CD4-positive, alpha-beta T cell (primary cell): ENCODE measurements at regions not wholly inside any gene's neighbourhood (a gene's known extent, or its start where the extent isn't known, plus 50 kb on each side); places are given as distances from the start of the nearest gene placed in this dataset.

Experiments used
- ATAC-seq: fragments of 200-7000 bp; cut with Tn5 transposase; one replicate; pipeline ENCODE4 v1.10.0; 2022; ENCODE audit warnings: mild to moderate bottlenecking; ENCODE audit not compliant: poor library complexity
- CTCF ChIA-PET: fragments of 350-600 bp; sonication (Branson Sonifier 250); formaldehyde crosslinking; loops from one replicate; lab custom pipeline; 2021; ENCODE audit warnings: antibody characterized with exemption, inconsistent platforms; lab: Charles Lee
- POLR2A ChIA-PET: fragments of 350-600 bp; sonication (Branson Sonifier 250); formaldehyde crosslinking; loops from one replicate; lab custom pipeline; 2021; ENCODE audit warnings: antibody characterized with exemption, inconsistent platforms; lab: Charles Lee
- DNase-seq, 14 experiments: peaks; one replicate each; pipeline ENCODE4 v3.0.0-alpha.2; 2013 to 2020; ENCODE audit warnings: mixed read lengths in 2 of 14
- H3K27ac ChIP-seq, 2 donors: one replicate each; pipeline versions ENCODE4 v1.5.1 to v1.7.0; 2013; ENCODE audit warnings: low read length in 2 of 2, low read depth in 1 of 2, mild to moderate bottlenecking in 1 of 2
- H3K27me3 ChIP-seq, 2 experiments: 1 replicate in 1 of 2; 2 replicates in 1 of 2; pipeline versions ENCODE4 v1.6.1 to v1.7.0; 2013; ENCODE audit warnings: low read length in 2 of 2, control low read depth in 1 of 2, mild to moderate bottlenecking in 1 of 2, moderate library complexity in 1 of 2; ENCODE audit not compliant: insufficient read depth in 2 of 2, control insufficient read depth in 1 of 2
- H3K36me3 ChIP-seq: one replicate; pipeline ENCODE4 v1.6.1; 2013; ENCODE audit warnings: low read length, control low read depth; ENCODE audit not compliant: insufficient read depth
- H3K4me1 ChIP-seq: one replicate; pipeline ENCODE4 v1.6.1; 2013; ENCODE audit warnings: low read length, control low read depth; ENCODE audit not compliant: insufficient read depth
- H3K4me3 ChIP-seq: one replicate; pipeline ENCODE4 v1.5.1; 2013; ENCODE audit warnings: mild to moderate bottlenecking, low read length, moderate library complexity
- H3K9me3 ChIP-seq, 2 experiments: 1 replicate in 1 of 2; 2 replicates in 1 of 2; pipeline versions ENCODE4 v1.6.1 to v1.7.0; 2013; ENCODE audit warnings: low read length in 2 of 2, mild to moderate bottlenecking in 2 of 2, control low read depth in 1 of 2, moderate library complexity in 1 of 2; ENCODE audit not compliant: control insufficient read depth in 1 of 2, insufficient read depth in 1 of 2
- H3K27ac Mint-ChIP-seq: one replicate; pipeline ENCODE4 v1.8.0; 2020; ENCODE audit warnings: mixed read lengths
- H3K27me3 Mint-ChIP-seq: one replicate; pipeline ENCODE4 v1.8.0; 2021; ENCODE audit warnings: mixed read lengths
- H3K36me3 Mint-ChIP-seq: one replicate; pipeline ENCODE4 v1.8.0; 2021; ENCODE audit warnings: low read depth, mixed read lengths
- H3K4me1 Mint-ChIP-seq: one replicate; pipeline ENCODE4 v1.8.0; 2021; ENCODE audit warnings: low read depth, mixed read lengths
- H3K4me3 Mint-ChIP-seq: one replicate; pipeline ENCODE4 v1.8.0; 2020; ENCODE audit warnings: mild to moderate bottlenecking, mixed read lengths
- H3K9me3 Mint-ChIP-seq: one replicate; pipeline ENCODE4 v1.8.0; 2020; ENCODE audit warnings: mixed read lengths
- intact Hi-C, 2 experiments: fragments of 100-400 bp; cut with DNase I in 1 of 2; cut with micrococcal nuclease in 1 of 2; formaldehyde crosslinking; loops; one replicate each; pipeline versions ENCODE4 v1.15.1 to v1.9.0; 2023 to 2025; cut with DNase I, micrococcal nuclease
- TF ChIP-seq, protein P1 (sequence below): fragments of 200-600 bp; IDR thresholded peaks from one replicate; pipeline ENCODE4 v1.8.0; 2022; ENCODE audit warnings: antibody characterized with exemption, mild to moderate bottlenecking

DNA sequence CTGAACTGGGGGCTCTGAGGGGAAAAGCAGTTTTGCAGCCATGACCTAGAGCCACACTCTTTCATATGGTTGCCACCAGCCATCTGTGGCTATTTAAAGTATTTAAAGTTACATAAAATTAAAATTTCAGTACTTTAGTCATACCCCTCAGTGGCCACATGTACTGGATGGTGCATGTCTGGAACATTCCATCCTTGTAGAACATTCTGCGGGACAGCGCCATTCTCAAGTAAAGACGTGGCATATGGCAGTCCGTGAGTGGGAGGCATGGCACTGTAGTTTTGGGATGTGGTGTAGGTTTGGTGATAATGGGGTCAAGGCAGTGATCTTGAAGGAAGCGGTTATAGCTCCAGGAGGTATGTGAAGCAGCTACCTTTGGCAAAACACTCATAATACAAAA is 61.4 kb upstream of the NFIL3 start:
- TF ChIP-seq, protein P1, sequence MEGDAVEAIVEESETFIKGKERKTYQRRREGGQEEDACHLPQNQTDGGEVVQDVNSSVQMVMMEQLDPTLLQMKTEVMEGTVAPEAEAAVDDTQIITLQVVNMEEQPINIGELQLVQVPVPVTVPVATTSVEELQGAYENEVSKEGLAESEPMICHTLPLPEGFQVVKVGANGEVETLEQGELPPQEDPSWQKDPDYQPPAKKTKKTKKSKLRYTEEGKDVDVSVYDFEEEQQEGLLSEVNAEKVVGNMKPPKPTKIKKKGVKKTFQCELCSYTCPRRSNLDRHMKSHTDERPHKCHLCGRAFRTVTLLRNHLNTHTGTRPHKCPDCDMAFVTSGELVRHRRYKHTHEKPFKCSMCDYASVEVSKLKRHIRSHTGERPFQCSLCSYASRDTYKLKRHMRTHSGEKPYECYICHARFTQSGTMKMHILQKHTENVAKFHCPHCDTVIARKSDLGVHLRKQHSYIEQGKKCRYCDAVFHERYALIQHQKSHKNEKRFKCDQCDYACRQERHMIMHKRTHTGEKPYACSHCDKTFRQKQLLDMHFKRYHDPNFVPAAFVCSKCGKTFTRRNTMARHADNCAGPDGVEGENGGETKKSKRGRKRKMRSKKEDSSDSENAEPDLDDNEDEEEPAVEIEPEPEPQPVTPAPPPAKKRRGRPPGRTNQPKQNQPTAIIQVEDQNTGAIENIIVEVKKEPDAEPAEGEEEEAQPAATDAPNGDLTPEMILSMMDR = no peak
- POLR2A ChIA-PET = no interaction called here
- H3K36me3 ChIP-seq = no peaks in the 10 kb centered on the region
- no peak overlapping the region for H3K27ac Mint-ChIP-seq
- no peaks in the 10 kb centered on the region for H3K36me3 Mint-ChIP-seq
- peaks cover 34% of the 10 kb centered on the region for H3K27me3 Mint-ChIP-seq
- CTCF ChIA-PET = no interaction called here
- no peak overlapping the region for H3K4me3 Mint-ChIP-seq
- no peaks in the 10 kb centered on the region for H3K4me1 Mint-ChIP-seq
- DNase-seq (no peak), ATAC-seq (no peak)
- no peaks in the 10 kb centered on the region for H3K9me3 Mint-ChIP-seq
- H3K27ac ChIP-seq = no peak overlapping the region
- intact Hi-C loops = no loop called here
- no peak overlapping the region for H3K4me3 ChIP-seq
- peaks cover 3 to 7% of the 10 kb centered on the region in 2 experiments for H3K27me3 ChIP-seq
- H3K9me3 ChIP-seq = no peaks in the 10 kb centered on the region
- no peaks in the 10 kb centered on the region for H3K4me1 ChIP-seq

DNA sequence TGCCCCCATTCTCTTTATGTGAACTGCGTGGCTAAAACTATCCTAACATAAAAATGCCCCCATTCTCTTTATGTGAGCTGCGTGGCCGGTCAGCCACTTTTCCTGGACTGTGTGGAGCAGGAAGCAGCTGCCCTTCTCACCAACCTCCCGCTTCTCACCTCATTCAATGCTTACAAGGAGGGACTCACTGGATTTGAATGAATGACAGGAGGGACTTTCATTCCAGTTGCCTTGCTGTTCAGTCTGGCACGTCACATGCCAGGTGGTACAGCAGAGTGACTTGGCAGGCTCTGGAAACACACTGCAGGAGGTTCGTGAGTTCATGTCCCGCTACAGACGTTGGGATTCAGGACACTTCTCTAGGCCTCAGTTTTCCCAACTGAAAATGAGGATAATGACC is 60.2 kb upstream of the NFIL3 start:
- CTCF ChIA-PET = no interaction called here
- POLR2A ChIA-PET = no interaction called here
- ATAC-seq = no peak

DNA sequence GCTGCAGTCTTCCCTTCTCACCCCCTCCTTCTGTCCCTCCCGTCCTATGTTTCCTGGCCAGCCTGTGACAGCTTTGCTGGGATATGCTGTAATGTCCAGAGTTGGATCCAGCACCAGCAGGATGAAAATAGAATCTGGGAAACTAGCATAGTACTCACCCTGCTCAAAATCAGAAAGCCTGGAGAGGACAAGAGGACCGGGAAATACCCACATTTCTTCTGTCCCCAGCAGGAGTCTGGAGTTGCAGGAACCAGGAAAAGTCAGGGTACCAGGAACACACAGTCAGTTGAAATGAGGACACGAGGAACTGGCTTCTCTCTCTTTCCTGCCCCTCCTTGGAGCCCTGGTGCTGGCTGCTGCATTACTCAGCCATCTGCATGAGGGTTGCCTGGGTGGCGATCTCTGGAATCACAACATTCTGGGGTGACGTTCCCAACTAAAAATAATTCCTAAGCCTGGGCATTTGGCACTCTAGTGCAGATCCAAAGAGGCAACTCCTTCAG is 59.6 kb upstream of the NFIL3 start:
- no peak for DNase-seq
- ChIA-PET CTCF (no interaction called here), POLR2A (no interaction called here)
- Mint-ChIP-seq H3K27me3 (peaks cover 30% of the 10 kb centered on the region), H3K27ac (no peak overlapping the region), H3K4me1 (no peaks in the 10 kb centered on the region), H3K4me3 (no peak overlapping the region), H3K36me3 (no peaks in the 10 kb centered on the region), H3K9me3 (no peaks in the 10 kb centered on the region)
- no peaks in the 10 kb centered on the region for H3K9me3 ChIP-seq
- TF ChIP-seq, protein P1 = no peak
- peaks cover 3 to 7% of the 10 kb centered on the region in 2 experiments for H3K27me3 ChIP-seq
- H3K4me1 ChIP-seq = no peaks in the 10 kb centered on the region
- H3K4me3 ChIP-seq = no peak overlapping the region
- ATAC-seq = no peak
- H3K36me3 ChIP-seq = no peaks in the 10 kb centered on the region
- H3K27ac ChIP-seq = no peak overlapping the region
- intact Hi-C loops = no loop called here

More for the DNA sequence above, 60.2 kb upstream of the NFIL3 start:
- Histone ChIP-seq H3K4me3 (no peak overlapping the region), H3K4me1 (no peaks in the 10 kb centered on the region), H3K27ac (no peak overlapping the region), H3K9me3 (no peaks in the 10 kb centered on the region), H3K36me3 (no peaks in the 10 kb centered on the region), H3K27me3 (peaks cover 3 to 7% of the 10 kb centered on the region in 2 experiments)
- TF ChIP-seq, protein P1 = no peak
- Mint-ChIP-seq H3K4me3 (no peak overlapping the region), H3K9me3 (no peaks in the 10 kb centered on the region), H3K27me3 (peaks cover 26% of the 10 kb centered on the region), H3K36me3 (no peaks in the 10 kb centered on the region), H3K27ac (no peak overlapping the region), H3K4me1 (no peaks in the 10 kb centered on the region)
- no peak for DNase-seq
- intact Hi-C loops = no loop called here
